ENCODE measurements at regions not wholly inside any gene's neighbourhood (a gene's known extent, or its start where the extent isn't known, plus 50 kb on each side); places are given as distances from the start of the nearest gene placed in this dataset.

- H3K27ac ChIP-seq: no peak overlapping the region
- no peaks in the 10 kb centered on the region for H3K9me3 ChIP-seq
- H3K4me3 ChIP-seq: no peak overlapping the region
- no peaks in the 10 kb centered on the region for H3K4me1 ChIP-seq
- no peaks in the 10 kb centered on the region for H3K36me3 ChIP-seq
- TF ChIP-seq POLR2A (IDR thresholded peaks at IDR 0.05): no peak
- TF ChIP-seq CTCF (IDR thresholded peaks at IDR 0.05): no peak
- no peaks in the 10 kb centered on the region for H3K27me3 ChIP-seq
- no peak for DNase-seq
Measured at GRCh38 chr5:119899981-119900380, 270.6 kb downstream of the FAM170A start.

DNA sequence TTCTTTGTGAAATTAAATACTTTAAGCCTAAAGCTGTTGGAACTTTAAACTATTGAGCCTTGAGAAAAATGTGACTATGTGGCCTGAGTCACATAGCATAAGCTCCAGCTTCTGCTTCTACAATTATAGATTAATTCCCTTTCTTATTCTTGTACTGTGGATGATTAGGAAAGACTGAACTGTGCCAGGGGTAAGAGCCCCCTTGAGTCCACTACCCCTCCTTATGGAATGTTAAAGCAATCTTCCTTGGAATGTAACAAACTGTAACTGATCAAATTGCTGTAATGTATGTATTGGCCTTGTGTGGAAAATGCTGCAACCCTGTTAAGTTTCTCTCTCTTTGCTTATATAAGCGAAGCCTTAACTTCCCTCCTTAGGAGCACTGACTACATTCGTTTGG is 273.2 kb downstream of the FAM170A start:
- TF ChIP-seq CTCF (IDR thresholded peaks at IDR 0.05) (no peak), POLR2A (IDR thresholded peaks at IDR 0.05) (no peak)
- DNase-seq: no peak
- Histone ChIP-seq H3K27ac (no peak overlapping the region), H3K27me3 (no peaks in the 10 kb centered on the region), H3K4me1 (no peaks in the 10 kb centered on the region), H3K9me3 (no peaks in the 10 kb centered on the region), H3K36me3 (no peaks in the 10 kb centered on the region), H3K4me3 (no peak overlapping the region)

DNA sequence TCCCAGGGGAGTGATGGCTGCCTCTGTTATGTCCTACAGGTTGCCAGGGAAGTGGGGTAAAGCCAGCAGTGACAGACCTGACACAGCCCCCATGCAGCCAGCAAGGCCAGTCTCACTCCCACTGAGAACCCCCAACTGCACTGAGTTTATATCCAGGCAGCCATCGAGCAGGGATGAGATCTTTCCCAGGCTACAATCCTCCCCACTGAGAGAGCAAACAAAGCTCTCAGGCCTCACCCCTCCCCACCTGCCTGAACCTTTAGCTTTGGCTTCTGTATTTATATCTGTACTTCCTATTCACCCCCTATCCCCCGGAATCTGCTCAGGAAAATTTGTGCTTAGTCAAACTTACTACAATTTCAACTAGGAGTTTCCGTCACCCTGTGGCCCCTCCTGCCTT is 284.1 kb downstream of the FAM170A start:
- Histone ChIP-seq H3K27me3 (no peaks in the 10 kb centered on the region), H3K9me3 (no peaks in the 10 kb centered on the region), H3K4me3 (no peak overlapping the region), H3K36me3 (no peaks in the 10 kb centered on the region), H3K4me1 (no peaks in the 10 kb centered on the region), H3K27ac (no peak overlapping the region)
- TF ChIP-seq CTCF (IDR thresholded peaks at IDR 0.05): no peak
- TF ChIP-seq POLR2A (IDR thresholded peaks at IDR 0.05): no peak
- no peak for DNase-seq

DNA sequence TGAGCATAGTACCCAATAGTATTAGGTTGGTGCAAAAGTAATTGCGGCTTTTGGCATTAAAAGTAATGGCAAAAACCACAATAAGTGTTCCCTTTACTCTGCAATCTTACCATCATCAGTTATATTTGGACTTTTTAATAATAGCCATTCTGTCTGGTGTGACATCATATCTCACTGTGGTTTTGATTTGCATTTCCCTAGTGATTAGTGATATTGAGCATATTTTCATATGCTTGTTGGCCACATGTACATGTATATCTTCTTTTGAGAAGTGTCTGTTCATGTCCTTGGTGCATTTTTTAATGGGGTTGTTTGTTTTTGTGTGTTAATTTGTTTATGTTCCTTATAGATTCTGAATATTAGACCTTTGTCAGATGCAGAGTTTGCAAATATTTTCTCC is 289.9 kb downstream of the FAM170A start:
- Histone ChIP-seq H3K4me3 (no peak overlapping the region), H3K27ac (no peak overlapping the region), H3K27me3 (no peaks in the 10 kb centered on the region), H3K4me1 (no peaks in the 10 kb centered on the region), H3K9me3 (no peaks in the 10 kb centered on the region), H3K36me3 (no peaks in the 10 kb centered on the region)
- TF ChIP-seq CTCF (IDR thresholded peaks at IDR 0.05) (no peak), POLR2A (IDR thresholded peaks at IDR 0.05) (no peak)
- DNase-seq: no peak

- DNase-seq: no peak
- Histone ChIP-seq H3K27me3 (no peaks in the 10 kb centered on the region), H3K27ac (no peak overlapping the region), H3K36me3 (no peaks in the 10 kb centered on the region), H3K4me3 (no peak overlapping the region), H3K4me1 (no peaks in the 10 kb centered on the region), H3K9me3 (no peaks in the 10 kb centered on the region)
- TF ChIP-seq CTCF (IDR thresholded peaks at IDR 0.05) (no peak), POLR2A (IDR thresholded peaks at IDR 0.05) (no peak)
Measured at GRCh38 chr5:119926301-119926700, 296.9 kb downstream of the FAM170A start.

- H3K27me3 ChIP-seq: no peaks in the 10 kb centered on the region
- no peak for DNase-seq
- H3K9me3 ChIP-seq: no peaks in the 10 kb centered on the region
- H3K4me3 ChIP-seq: no peak overlapping the region
- no peaks in the 10 kb centered on the region for H3K36me3 ChIP-seq
- TF ChIP-seq CTCF (IDR thresholded peaks at IDR 0.05): no peak
- TF ChIP-seq POLR2A (IDR thresholded peaks at IDR 0.05): no peak
- no peaks in the 10 kb centered on the region for H3K4me1 ChIP-seq
- no peak overlapping the region for H3K27ac ChIP-seq
Measured at GRCh38 chr5:119928974-119929373, 299.6 kb downstream of the FAM170A start.
